Small intestine (tissue), 7 donors: ENCODE measurements at regions not wholly inside any gene's neighbourhood (a gene's known extent, or its start where the extent isn't known, plus 50 kb on each side); places are given as distances from the start of the nearest gene placed in this dataset.

Source experiments
- DNase-seq, 2 donors: peaks; one replicate each; pipeline versions ENCODE4 v3.0.0 to v3.0.0-alpha.2; 2013
- FAIRE-seq: peaks from 2 replicates; lab custom pipeline; 2012; peaks lifted over from hg19 to GRCh38; lab: Jason Lieb, UNC
- H3K27ac ChIP-seq, 3 donors: one replicate each; pipeline ENCODE4 v1.5.1; 2013; ENCODE audit warnings: low read length in 2 of 3, mild to moderate bottlenecking in 2 of 3, control low read depth in 1 of 3, inconsistent platforms in 1 of 3, low read depth in 1 of 3, moderate library complexity in 1 of 3
- H3K27me3 ChIP-seq, 3 donors: one replicate each; pipeline ENCODE4 v1.6.1; 2013; ENCODE audit warnings: low read length in 3 of 3, inconsistent platforms in 1 of 3; ENCODE audit not compliant: control insufficient read depth in 3 of 3, insufficient read depth in 3 of 3
- H3K36me3 ChIP-seq, 3 donors: one replicate each; pipeline ENCODE4 v1.6.1; 2013; ENCODE audit warnings: low read length in 3 of 3, inconsistent platforms in 1 of 3, low read depth in 1 of 3, mild to moderate bottlenecking in 1 of 3, moderate library complexity in 1 of 3; ENCODE audit not compliant: control insufficient read depth in 3 of 3, insufficient read depth in 2 of 3
- H3K4me1 ChIP-seq, 3 donors: one replicate each; pipeline ENCODE4 v1.6.1; 2013; ENCODE audit warnings: low read length in 2 of 3, inconsistent platforms in 1 of 3, low read depth in 1 of 3, mild to moderate bottlenecking in 1 of 3, moderate library complexity in 1 of 3; ENCODE audit not compliant: control insufficient read depth in 3 of 3, insufficient read depth in 2 of 3
- H3K4me3 ChIP-seq, 3 donors: one replicate each; pipeline ENCODE4 v1.5.1; 2013; ENCODE audit warnings: low read length in 3 of 3, control low read depth in 1 of 3, inconsistent platforms in 1 of 3, low read depth in 1 of 3, mild to moderate bottlenecking in 1 of 3, moderate library complexity in 1 of 3
- H3K9me3 ChIP-seq, 2 donors: one replicate each; pipeline ENCODE4 v1.6.1; 2013; ENCODE audit warnings: low read depth in 1 of 2, low read length in 1 of 2; ENCODE audit not compliant: control insufficient read depth in 2 of 2, insufficient read depth in 1 of 2
- whole genome bisulfite sequencing, 3 donors: extraction: QIAGEN DNeasy Blood & Tissue Kit; methylation state at CpG; one replicate each; pipeline ENCODE4 v1.1.7; 2013; 5-methylcytosine and 5-hydroxymethylcytosine counted together
- donor health status: healthy with polysubstance abuse.
- donor health status: control.
- donor health status: control.
- donor health status: Bipolar disorder and iron deficiency.
- donor health status: healthy.

GRCh38 chr12:60337839-60338549, 742.2 kb downstream of the SLC16A7 start:
- DNase-seq (no peak), FAIRE-seq (no peak)
- WGBS, 3 donors, result 72 to 80% (median 72%) methylated on average over 5 of the region's 5 CpGs
- H3K27ac ChIP-seq, result no peak overlapping the region
- H3K4me1 ChIP-seq, result no peaks in the 10 kb centered on the region
- H3K27me3 ChIP-seq, result no peaks in the 10 kb centered on the region
- no peaks in the 10 kb centered on the region for H3K36me3 ChIP-seq
- H3K9me3 ChIP-seq, result no peaks in the 10 kb centered on the region
- H3K4me3 ChIP-seq, result no peak overlapping the region

GRCh38 chr12:60345442-60345841, 749.6 kb downstream of the SLC16A7 start:
- Histone ChIP-seq H3K36me3 (no peaks in the 10 kb centered on the region), H3K4me1 (no peaks in the 10 kb centered on the region), H3K9me3 (no peaks in the 10 kb centered on the region), H3K27ac (no peak overlapping the region), H3K27me3 (no peaks in the 10 kb centered on the region), H3K4me3 (no peak overlapping the region)
- WGBS, 3 donors, result 59 to 76% (median 72%) methylated on average over 1 of the region's 1 CpG
- DNase-seq, result no peak
- no peak for FAIRE-seq

- 57 to 84% (median 82%) methylated on average over 3 of the region's 3 CpGs for whole genome bisulfite sequencing, 3 donors
- H3K4me3 ChIP-seq, result no peak overlapping the region
- H3K4me1 ChIP-seq, result no peaks in the 10 kb centered on the region
- DNase-seq, result no peak
- no peaks in the 10 kb centered on the region for H3K9me3 ChIP-seq
- FAIRE-seq, result no peak
- no peak overlapping the region for H3K27ac ChIP-seq
- H3K27me3 ChIP-seq, result no peaks in the 10 kb centered on the region
- no peaks in the 10 kb centered on the region for H3K36me3 ChIP-seq
Measured at GRCh38 chr12:60349232-60349978, 753.6 kb downstream of the SLC16A7 start.

- no peak for FAIRE-seq
- Histone ChIP-seq H3K27ac (no peak overlapping the region), H3K9me3 (peaks cover 2 to 12% of the 10 kb centered on the region in 2 donors), H3K4me3 (no peak overlapping the region), H3K4me1 (no peaks in the 10 kb centered on the region), H3K27me3 (no peaks in the 10 kb centered on the region), H3K36me3 (no peaks in the 10 kb centered on the region)
- DNase-seq, result no peak
- 94 to 97% (median 96%) methylated on average over 12 of the region's 12 CpGs for whole genome bisulfite sequencing, 3 donors
Measured at GRCh38 chr12:60387356-60387755, 791.5 kb downstream of the SLC16A7 start.

GRCh38 chr12:60391051-60391450, 795.2 kb downstream of the SLC16A7 start:
- FAIRE-seq (no peak), DNase-seq (no peak)
- Histone ChIP-seq H3K27ac (no peak overlapping the region), H3K4me3 (no peak overlapping the region), H3K36me3 (no peaks in the 10 kb centered on the region), H3K27me3 (no peaks in the 10 kb centered on the region), H3K4me1 (no peaks in the 10 kb centered on the region), H3K9me3 (peaks cover 2 to 17% of the 10 kb centered on the region in 2 donors)
- 47 to 74% (median 64%) methylated on average over 3 of the region's 3 CpGs for WGBS, 3 donors

GRCh38 chr12:60391791-60392190, 796.0 kb downstream of the SLC16A7 start:
- Histone ChIP-seq H3K4me3 (no peak overlapping the region), H3K27me3 (no peaks in the 10 kb centered on the region), H3K27ac (no peak overlapping the region), H3K36me3 (no peaks in the 10 kb centered on the region), H3K9me3 (peaks cover 2 to 17% of the 10 kb centered on the region in 2 donors), H3K4me1 (no peaks in the 10 kb centered on the region)
- DNase-seq, result no peak
- FAIRE-seq, result no peak

GRCh38 chr12:60393093-60393492, 797.3 kb downstream of the SLC16A7 start:
- Histone ChIP-seq H3K27me3 (no peaks in the 10 kb centered on the region), H3K9me3 (peaks cover 2 to 12% of the 10 kb centered on the region in 2 donors), H3K27ac (no peak overlapping the region), H3K4me1 (no peaks in the 10 kb centered on the region), H3K36me3 (no peaks in the 10 kb centered on the region), H3K4me3 (no peak overlapping the region)
- FAIRE-seq (no peak), DNase-seq (no peak)
- 67 to 76% (median 72%) methylated on average over 5 of the region's 5 CpGs for WGBS, 3 donors

- Histone ChIP-seq H3K27me3 (no peaks in the 10 kb centered on the region), H3K9me3 (peaks cover 2 to 12% of the 10 kb centered on the region in 2 donors), H3K36me3 (no peaks in the 10 kb centered on the region), H3K4me1 (no peaks in the 10 kb centered on the region), H3K27ac (no peak overlapping the region), H3K4me3 (no peak overlapping the region)
- WGBS, 3 donors, result 82 to 90% (median 90%) methylated on average over 2 of the region's 2 CpGs
- DNase-seq (no peak), FAIRE-seq (no peak)
Measured at GRCh38 chr12:60394665-60395064, 798.8 kb downstream of the SLC16A7 start.
